GM21526 (cell line): ENCODE measurements at regions not wholly inside any gene's neighbourhood (a gene's known extent, or its start where the extent isn't known, plus 50 kb on each side); places are given as distances from the start of the nearest gene placed in this dataset.

Experiments
- ATAC-seq: cut with Tn5 transposase; IDR thresholded peaks from one replicate; pipeline ENCODE4 v1.9.1; 2021; ENCODE audit warnings: moderate library complexity; ENCODE audit not compliant: unreplicated experiment, low FRiP score

- no peak for ATAC-seq
These were observed 162.4 kb upstream of the ZBED5 start for GRCh38 chr11:11020219-11020726.

- ATAC-seq: no peak
These were observed 159.1 kb upstream of the ZBED5 start for GRCh38 chr11:11016943-11017342.

- no peak for ATAC-seq
These were observed 158.2 kb upstream of the ZBED5 start for GRCh38 chr11:11016068-11016467.

GRCh38 chr11:11011617-11012016, 153.8 kb upstream of the ZBED5 start:
- no peak for ATAC-seq

- ATAC-seq: no peak
These were observed 152.8 kb upstream of the ZBED5 start for GRCh38 chr11:11010624-11011127.

GRCh38 chr11:11009179-11009578, 151.3 kb upstream of the ZBED5 start:
- no peak for ATAC-seq

- ATAC-seq: no peak
These were observed 146.2 kb upstream of the ZBED5 start for GRCh38 chr11:11004069-11004468.

GRCh38 chr11:11003226-11003625, 145.4 kb upstream of the ZBED5 start:
- no peak for ATAC-seq

GRCh38 chr11:11000579-11001283, 142.9 kb upstream of the ZBED5 start:
- ATAC-seq: no peak

- no peak for ATAC-seq
These were observed 140.8 kb upstream of the ZBED5 start for GRCh38 chr11:10998674-10999073.

- ATAC-seq: no peak
These were observed 138.8 kb upstream of the ZBED5 start for GRCh38 chr11:10996678-10997077.

GRCh38 chr11:10993640-10994039, 135.8 kb upstream of the ZBED5 start:
- no peak for ATAC-seq

GRCh38 chr11:10993186-10993585, 135.3 kb upstream of the ZBED5 start:
- no peak for ATAC-seq

GRCh38 chr11:10991393-10991792, 133.5 kb upstream of the ZBED5 start:
- no peak for ATAC-seq

GRCh38 chr11:10990637-10991193, 132.9 kb upstream of the ZBED5 start:
- ATAC-seq: no peak

- ATAC-seq: no peak
These were observed 132.3 kb upstream of the ZBED5 start for GRCh38 chr11:10990160-10990559.

GRCh38 chr11:10986006-10986405, 128.2 kb upstream of the ZBED5 start:
- no peak for ATAC-seq

- no peak for ATAC-seq
These were observed 126.9 kb upstream of the ZBED5 start for GRCh38 chr11:10984742-10985141.

- no peak for ATAC-seq
These were observed 126.4 kb upstream of the ZBED5 start for GRCh38 chr11:10984250-10984649.

- no peak for ATAC-seq
These were observed 125.1 kb upstream of the ZBED5 start for GRCh38 chr11:10982704-10983510.

- ATAC-seq: no peak
These were observed 121.7 kb upstream of the ZBED5 start for GRCh38 chr11:10979529-10979928.
